ENCODE measurements at regions not wholly inside any gene's neighbourhood (a gene's known extent, or its start where the extent isn't known, plus 50 kb on each side); places are given as distances from the start of the nearest gene placed in this dataset.

DNA sequence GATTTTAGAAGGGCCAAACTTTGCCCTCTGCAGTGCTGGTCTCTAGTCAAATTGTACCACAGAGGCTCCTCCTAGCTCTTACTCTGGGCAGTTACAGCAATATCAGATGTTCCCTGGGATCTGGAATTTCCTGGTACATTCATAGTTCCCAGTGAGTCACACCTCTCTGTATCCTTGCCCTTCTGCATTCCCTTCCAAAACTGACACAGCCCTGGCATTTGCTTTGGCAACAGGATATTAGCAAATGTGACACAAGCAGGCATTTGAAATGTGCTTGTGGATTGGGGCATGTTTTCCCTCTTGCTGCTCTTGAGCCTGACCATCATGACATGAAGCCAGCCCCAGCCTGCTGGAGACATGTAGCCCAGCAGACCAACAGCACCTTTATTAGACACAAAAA lies 284.7 kb upstream of the AKR1E2 start:
- in situ Hi-C loops (cut with MboI; ENCODE audit: low sequenced_read_pairs), result no loop called here

DNA sequence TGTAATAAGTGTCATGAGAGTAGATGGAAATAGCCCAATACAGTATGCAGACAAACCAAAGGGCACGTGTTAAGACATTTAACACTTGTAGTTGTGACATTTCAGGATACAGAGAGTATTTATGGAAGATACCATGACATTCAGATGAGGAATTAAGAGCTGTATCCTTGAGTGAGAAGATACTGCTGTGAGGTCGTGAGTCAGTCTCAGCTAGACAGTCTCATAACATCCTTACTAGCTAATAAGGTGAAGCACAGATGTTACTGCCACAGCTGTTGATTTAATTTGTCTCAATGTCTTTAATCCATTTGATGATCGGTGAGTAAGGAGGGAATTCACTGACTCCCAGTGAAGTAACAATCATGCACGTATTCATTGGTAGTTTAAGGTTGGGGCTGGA lies 288.0 kb upstream of the AKR1E2 start:
- in situ Hi-C loops (cut with MboI; ENCODE audit: low sequenced_read_pairs), result no loop called here

DNA sequence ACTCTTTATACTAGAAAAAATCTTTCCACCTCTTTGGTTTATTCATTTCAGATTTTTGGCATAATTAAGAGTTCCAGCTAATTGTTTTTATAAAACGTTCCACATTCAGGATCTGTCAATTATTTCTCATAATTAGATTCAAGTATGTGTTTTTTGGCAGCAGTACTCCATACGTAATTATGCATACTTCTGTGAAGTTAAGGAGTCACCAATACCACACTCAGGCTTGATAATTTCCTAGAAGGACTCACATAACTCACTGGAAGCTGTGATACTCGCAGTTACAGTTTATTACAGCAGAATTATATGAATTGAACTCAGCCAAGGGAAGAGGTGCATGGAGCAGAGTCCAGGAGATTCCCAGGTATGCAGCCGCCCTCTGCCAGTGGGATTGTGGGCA lies 290.5 kb upstream of the AKR1E2 start:
- in situ Hi-C loops (cut with MboI; ENCODE audit: low sequenced_read_pairs), result no loop called here

DNA sequence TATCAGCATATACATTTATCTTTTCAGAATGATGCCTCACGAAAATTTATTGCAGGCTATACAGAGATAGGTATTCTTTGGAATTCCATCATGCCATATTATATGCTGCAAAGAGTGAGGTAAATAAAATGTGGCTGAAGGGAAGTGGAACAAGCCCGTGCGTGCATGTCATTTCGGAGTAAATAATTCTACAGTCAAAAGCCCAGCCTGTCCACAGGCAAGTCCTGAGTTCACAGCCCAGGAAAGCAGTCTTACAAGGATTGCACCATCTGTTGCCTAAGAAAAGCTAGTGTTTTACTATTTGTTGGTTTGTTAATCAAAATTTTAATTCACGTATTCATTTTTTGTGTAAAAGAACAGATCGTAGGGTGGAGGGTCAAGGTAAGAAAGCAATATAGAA lies 292.4 kb upstream of the AKR1E2 start:
- in situ Hi-C loops (cut with MboI; ENCODE audit: low sequenced_read_pairs), result no loop called here

DNA sequence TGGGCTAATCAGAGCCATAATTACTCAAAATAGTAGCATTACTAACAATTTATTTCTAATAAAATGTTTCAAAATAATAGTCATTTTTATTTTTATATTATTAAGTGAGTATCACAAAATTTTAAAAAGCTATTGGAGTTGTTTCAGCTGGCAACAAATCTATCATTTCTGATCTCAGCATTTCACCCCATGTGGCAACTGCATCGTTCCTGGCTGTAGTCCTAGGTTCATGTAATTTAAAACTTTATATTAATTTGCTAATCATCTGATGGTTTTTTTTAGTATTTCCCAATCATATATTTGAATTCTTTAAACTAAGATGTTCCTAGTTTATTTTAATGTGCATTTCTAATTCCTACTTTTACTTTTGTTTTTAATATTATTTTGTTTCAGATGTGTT lies 293.0 kb upstream of the AKR1E2 start:
- in situ Hi-C loops (cut with MboI; ENCODE audit: low sequenced_read_pairs), result no loop called here

DNA sequence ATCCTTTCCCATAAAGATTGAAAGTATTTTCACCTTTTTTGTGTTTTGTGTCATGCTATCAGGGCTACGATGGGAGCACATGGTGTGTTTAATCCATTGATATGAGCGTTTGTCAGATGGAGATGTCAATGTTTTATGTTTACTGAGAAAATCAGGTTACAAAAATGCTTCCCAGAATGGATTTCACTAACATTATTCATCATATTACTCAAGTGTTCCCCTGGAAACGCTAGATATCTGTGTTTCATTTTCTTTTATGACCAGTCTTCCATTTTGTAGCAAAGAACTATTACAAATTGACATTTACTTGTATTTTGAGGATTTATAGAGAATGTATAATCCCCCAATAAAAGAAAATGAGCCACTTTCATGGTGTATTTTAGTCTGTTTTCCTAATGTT lies 293.5 kb upstream of the AKR1E2 start:
- in situ Hi-C loops (cut with MboI; ENCODE audit: low sequenced_read_pairs), result no loop called here

DNA sequence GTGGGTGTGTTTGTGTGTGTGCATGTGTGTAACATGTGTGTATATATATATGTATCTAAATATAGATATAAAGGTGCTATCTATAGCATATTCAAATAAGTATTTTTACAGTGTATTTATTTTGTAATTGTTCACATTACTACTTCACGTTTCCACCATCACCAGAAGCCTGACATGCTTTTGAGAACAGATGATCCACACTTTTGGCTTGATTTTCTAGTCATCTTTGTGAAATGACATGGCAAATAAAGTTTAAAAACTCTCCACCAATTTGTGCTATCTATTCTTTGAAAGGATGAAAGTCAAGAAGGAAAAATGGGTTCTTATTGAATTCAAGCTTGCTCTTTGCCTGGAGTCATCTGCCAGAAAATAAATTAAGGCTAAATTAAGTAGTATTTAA lies 294.0 kb upstream of the AKR1E2 start:
- in situ Hi-C loops (cut with MboI; ENCODE audit: low sequenced_read_pairs), result no loop called here

DNA sequence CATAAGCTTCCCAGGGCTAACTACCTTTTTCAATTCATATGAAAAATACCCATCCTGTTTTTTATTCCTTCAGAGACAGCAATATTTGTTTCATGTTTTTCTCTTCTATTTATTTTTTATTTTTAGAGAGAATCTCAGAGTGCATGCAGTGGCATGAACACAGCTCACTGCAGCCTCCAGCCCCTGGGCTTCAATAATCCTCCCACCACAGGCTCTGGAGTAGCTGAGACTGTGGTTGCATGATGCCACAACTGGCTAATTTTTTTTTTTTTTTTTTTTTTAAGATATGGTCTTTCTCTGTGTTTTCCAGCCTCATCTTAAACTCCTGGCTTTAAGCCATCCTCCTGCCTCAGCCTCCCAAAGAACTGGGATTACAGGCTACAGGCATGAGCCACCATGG lies 296.7 kb upstream of the AKR1E2 start:
- in situ Hi-C loops (cut with MboI; ENCODE audit: low sequenced_read_pairs), result no loop called here

DNA sequence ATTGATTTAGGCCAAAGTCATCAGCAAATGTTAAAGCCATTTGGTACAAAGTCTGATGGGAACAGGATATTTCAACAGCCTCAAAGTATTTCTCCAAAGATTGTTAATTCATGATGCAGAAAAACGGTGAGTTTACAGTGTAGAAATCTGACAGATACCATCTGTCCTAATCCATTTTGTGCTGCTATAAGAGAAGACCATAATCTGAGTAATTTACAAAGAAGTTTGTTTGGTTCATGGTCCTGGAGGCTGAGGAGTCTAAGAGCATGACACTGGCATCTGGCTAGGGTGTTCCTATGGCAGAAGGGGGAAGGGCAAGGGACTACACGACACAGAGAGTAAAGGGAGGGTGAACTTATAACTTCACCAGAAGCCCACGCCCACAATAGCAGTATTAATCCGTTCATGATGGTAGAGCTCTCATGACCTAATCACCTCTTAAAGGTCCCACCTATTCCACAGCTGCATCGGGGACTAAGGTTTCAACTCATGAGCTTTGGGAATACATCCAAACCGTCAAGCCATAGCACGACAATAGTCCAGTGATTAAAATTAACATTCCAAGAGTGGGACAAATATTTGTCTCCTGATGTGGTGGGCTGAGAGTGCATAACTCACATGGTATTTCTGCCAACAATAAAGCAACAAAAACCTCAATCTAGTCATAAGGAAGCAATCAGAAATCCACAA lies 298.6 kb upstream of the AKR1E2 start:
- in situ Hi-C loops (cut with MboI; ENCODE audit: low sequenced_read_pairs), result no loop called here

DNA sequence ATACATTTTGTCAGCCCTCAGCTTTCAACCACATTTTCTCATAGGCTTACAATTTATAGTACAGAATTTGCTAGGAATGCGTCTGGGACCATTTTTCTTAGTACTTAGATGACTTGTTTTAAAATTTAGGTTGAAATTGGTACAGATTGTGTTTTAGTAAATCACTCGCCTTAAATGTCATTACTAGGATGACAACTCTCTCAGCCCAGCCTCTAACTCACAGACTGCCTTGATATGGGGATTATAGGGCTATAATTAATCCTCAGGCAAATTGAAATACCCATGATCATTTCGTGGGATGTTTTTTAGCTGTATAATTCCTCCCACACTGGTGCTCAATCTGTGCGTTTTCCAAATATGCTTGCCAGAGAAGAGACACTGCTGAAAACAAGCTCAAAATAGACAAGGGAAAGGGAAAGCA lies 299.7 kb upstream of the AKR1E2 start:
- in situ Hi-C loops (cut with MboI; ENCODE audit: low sequenced_read_pairs), result no loop called here

DNA sequence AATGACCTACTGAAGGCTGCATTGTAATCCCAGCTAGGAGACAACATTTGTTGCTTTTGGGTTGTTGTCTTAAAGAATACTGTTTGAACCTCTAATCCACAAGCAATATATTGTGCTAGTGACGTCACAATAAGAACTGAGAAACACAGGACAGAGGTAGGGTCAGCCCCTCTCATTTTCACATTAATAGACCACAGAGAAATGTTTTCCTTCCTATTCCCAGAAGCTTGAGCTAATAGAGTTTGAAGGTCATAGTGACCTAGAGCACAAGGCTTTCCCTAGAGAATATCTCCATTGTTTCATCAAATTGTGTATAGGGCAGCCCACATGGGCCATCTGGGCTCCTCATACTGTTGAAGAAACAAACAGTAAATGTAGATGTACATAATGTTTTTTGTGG lies 300.9 kb upstream of the AKR1E2 start:
- in situ Hi-C loops (cut with MboI; ENCODE audit: low sequenced_read_pairs), result no loop called here

DNA sequence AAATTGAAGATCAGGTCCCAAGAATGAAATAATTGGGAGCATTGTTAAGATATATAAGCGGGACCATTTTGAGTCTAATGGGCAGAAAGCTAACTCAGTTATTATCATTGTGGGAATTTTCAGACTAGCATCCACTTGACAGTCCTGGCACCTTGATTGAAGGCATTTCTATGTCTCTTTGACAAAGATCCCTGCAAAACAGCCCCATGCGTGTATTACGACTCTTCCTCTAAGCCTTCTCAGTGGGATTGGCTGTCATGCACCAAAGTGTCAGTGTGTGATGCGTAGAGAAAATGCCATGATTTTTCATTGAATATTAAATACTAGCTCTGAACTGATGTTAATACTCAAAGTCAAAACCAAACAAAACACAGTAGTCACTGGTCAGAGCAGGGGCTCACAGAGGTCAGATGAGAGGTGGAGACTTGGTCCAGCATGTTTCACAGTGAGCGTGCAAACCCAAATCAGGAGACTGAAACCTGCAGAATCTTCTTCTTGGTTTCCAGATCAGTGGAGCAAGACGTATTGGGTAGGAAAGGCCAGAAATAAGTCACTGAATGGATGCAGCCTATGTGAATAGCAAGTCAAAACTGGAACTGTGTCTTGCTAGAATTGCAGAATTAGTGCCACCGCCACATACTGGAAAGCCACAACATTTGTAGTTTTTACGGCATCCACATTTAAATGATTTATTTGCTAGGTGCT lies 303.6 kb upstream of the AKR1E2 start:
- in situ Hi-C loops (cut with MboI; ENCODE audit: low sequenced_read_pairs), result no loop called here

DNA sequence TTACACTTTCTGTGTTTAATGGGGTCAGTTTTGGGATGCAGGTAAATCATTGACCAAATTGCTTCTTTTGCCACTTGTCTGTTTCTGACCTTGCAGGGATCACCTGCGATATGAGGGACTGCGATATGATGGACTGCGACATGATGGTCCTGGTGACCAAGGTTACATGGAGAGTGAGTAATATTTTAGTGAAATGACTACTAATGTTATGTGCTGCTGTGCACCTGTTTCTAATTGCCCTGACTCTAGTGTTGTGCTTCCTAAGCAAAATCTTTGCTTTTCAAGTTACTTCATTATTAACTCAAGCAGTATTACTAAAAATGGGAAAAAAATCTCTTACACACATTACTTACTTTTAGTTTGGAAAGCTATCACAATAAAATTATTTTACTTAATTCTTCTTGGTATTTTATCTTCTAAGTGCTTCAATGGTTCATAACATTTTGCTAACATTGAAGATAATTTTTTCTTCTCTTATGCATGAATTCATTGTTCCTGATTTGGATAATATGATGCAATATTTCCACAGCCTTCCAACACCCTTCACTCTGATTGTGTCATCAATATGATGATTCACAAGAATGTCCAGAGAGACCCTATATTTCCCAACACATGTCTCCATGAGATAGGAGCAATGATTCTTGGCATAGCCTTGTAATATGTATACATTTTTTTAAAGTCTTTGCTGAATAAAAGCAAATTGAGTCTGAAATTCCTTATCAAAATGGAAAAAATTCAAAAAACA lies 306.2 kb upstream of the AKR1E2 start:
- in situ Hi-C loops (cut with MboI; ENCODE audit: low sequenced_read_pairs), result no loop called here

DNA sequence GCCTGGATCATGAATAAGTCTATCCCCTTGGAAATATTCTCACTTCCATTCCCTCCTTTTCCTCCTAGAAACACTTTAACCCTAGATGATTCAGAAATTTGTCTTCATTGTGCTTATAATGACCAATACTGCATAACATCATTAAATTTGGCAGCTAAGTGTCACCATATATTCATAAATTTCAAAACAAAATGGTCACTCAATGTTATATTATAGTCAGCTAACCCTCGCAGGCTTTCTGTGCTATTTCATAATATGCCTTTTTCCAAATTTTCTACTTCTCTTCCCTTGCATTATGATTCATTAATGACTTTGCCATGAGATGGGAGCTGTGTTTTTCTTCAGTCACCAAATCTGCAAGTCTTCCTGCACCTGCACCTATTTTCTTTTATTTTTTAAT lies 308.3 kb upstream of the AKR1E2 start:
- in situ Hi-C loops (cut with MboI; ENCODE audit: low sequenced_read_pairs), result no loop called here

DNA sequence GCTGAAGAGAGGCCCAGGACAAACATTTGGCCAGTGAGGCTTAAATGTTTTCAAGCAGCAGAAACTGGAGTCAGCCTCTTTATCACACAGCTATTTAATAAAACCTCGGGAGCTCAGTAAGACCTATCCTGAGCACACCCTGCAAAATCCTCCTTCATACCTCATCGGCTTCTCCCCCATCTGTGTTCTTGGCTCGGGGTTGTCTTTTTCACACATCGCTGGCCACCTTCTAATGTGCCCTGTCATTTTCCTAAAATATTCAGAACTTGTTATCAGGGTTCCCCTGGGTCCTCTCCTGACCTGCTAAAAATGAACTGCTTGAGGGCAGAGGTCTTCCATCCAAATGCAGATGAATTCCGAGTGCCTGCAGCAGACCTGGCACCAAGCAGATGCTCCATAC lies 310.3 kb upstream of the AKR1E2 start:
- in situ Hi-C loops (cut with MboI; ENCODE audit: low sequenced_read_pairs), result no loop called here

DNA sequence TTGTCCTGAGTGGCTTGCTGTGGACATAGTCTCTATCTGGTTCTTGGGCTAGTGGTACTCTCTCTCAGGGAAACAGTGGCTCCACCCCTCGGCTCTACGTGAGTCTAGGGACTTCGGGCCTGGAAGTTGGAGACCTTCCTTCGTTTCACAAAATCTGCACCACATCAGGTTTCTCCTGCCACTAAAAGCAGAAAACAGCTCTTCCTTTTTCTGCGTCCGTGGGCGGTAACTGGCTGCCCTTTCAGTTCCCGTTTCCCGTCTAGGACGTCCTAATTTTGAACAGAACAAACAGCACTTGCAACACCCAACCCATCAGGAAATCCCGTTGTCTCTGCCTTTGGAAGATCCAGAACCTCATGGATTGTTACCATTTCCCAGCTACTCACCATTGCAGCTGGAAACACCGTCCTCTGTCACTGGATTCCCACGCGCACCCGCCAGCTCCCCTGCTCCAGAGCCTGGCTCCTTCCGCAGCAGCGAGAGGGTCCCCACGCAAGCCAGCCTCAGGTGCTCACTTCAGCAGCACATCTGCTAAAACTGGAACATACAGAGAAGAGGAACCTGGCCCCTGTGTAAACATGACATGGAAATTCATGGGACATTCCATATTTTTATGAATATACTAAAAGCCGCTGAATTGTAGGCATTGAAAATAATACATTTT lies 311.4 kb upstream of the AKR1E2 start:
- in situ Hi-C loops (cut with MboI; ENCODE audit: low sequenced_read_pairs), result no loop called here

DNA sequence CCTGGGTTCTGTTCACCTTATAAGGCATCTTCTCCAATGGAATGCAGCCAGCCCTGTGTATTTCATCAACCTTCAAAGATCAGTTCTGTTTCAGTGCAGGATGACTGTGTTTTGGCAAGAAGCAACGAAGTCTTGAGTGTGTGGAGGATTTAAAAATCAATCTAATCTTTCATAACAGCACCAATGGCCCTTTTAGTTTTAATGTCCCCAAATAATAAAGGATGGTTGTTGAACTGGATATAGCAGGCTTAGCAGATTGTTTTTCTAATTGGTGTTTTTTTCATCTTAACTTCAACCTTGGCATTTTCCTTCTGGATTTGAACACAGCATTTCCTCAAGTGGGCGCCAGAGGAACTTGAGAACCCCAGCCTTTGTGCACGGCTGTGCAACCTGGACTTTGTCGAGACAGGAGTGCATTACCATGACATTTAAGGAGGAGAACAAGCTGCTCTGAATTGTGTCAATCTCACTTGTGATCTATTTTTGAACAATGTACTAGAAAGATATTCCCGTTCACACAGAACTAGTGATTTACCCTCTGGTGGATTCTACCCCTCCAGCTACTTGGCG lies 313.3 kb upstream of the AKR1E2 start:
- in situ Hi-C loops (cut with MboI; ENCODE audit: low sequenced_read_pairs), result no loop called here

DNA sequence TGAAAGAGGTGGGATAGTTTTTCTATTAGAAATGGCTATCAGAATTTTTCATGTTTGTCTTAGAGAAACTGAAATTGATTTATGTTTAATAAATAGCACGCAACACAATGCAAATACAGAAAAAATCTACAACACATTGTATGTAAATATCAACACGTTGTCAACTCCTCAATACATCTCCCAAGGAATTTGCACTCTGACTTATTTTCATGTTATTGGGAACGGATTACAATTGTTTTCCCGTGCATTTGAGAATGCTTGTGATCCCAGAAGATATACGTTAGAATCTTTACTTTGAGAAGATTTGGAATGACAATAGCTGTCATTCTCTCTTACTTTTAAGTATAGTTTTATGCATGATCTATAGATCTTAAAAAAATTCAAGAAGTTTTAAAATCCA lies 313.8 kb upstream of the AKR1E2 start:
- in situ Hi-C loops (cut with MboI; ENCODE audit: low sequenced_read_pairs), result no loop called here

DNA sequence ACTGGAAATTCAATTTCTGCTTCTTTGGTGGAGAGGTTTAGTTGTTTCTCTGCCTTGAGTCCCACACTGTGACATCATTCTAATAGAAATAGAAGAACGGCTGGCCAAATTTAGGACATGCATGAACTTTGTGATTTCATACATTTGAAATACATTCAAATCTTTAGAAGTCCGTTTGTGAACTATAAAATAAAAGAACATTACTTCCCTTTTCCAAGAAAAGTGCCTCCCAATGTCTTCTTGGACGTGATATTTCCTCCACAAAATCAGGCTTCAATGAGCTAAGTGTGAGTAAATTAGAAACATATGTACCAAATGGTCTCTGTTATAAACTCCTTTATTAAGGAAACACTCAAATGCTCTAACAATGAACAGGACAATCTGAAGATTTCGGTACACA lies 314.5 kb upstream of the AKR1E2 start:
- in situ Hi-C loops (cut with MboI; ENCODE audit: low sequenced_read_pairs), result no loop called here

DNA sequence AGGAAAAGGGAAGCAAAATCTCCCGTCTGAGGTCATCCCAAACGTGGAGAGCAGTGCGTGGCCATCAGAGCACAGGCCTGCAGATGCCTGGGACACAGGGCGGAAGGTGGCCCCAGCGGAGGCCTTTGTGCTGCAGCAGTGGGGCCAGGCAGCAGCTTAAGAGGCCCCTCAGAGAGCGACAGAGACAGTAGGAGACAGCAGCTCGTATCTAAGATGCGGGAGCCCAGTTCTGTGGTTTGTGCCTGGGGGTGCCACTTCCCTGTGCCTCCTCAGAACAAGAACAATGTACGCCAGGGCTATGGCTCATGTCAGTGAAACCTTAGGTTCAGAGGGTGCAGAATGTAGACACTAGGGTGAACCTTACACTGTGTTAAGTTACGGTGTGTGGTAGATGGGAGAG lies 316.6 kb upstream of the AKR1E2 start:
- in situ Hi-C loops (cut with MboI; ENCODE audit: low sequenced_read_pairs), result no loop called here

DNA sequence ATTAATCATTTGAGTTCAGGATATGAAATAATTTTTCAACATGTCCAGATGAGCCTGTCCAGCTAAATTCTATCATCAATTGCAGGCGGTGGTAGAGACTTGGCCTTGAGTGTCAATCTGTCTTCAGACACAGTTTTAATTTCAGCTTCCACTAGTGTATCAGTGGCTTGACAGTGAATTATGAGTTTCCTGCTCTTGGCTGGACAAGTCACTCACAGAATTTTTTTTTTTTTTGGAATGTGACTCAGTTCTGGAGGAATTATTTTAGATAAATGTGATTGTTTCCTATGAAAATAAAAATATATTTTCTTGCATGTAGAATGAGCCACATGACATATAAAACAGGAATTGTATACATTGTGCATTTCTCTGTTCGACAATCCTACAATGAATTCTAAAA lies 319.9 kb upstream of the AKR1E2 start:
- in situ Hi-C loops (cut with MboI; ENCODE audit: low sequenced_read_pairs), result no loop called here

Measured in HL-60/S4 treated with phorbol 12-myristate 13-acetate at 8.2 ng/mL for 4 days and 3 days (cell line).